MM.1S (cell line): ENCODE measurements at regions not wholly inside any gene's neighbourhood (a gene's known extent, or its start where the extent isn't known, plus 50 kb on each side); places are given as distances from the start of the nearest gene placed in this dataset.

Source experiments
- CTCF ChIP-seq: fragments of 300-600 bp; sonication (generic); IDR thresholded peaks from 2 replicates; pipeline ENCODE4 v1.5.1; 2016; ENCODE audit warnings: antibody characterized with exemption, low read length, mixed read lengths
- EZH2 ChIP-seq: fragments of 300-600 bp; sonication (generic); optimal IDR thresholded peaks from 2 replicates; pipeline ENCODE3; 2017; ENCODE audit warnings: low read depth, mild to moderate bottlenecking, antibody characterized with exemption, low read length, mixed read lengths
- EZH2phosphoT487 ChIP-seq: fragments of 300-600 bp; sonication (generic); IDR thresholded peaks from 2 replicates; pipeline ENCODE4 v1.6.1; 2018; ENCODE audit warnings: antibody characterized with exemption, low read length

GRCh38 chr20:17798601-17799000 lies 98.8 kb downstream of the BANF2 start:
- no peak for TF ChIP-seq CTCF
- TF ChIP-seq EZH2: no peak
- TF ChIP-seq EZH2phosphoT487: no peak
